NCI-H146 (cell line): ENCODE measurements at regions not wholly inside any gene's neighbourhood (a gene's known extent, or its start where the extent isn't known, plus 50 kb on each side); places are given as distances from the start of the nearest gene placed in this dataset.
"Not testable (repeated sequence)": the region's sequence is repeated elsewhere in the genome, so short reads cannot be mapped to it uniquely, and the experiment has no call there.

Experiments
- DNase-seq: peaks from one replicate; lab custom pipeline; 2025; lab: John Stamatoyannopoulos, UW

GRCh38 chr4:3880615-3881120 lies 114.5 kb downstream of the ADRA2C start:
- peak; percentile 39 for DNase-seq

GRCh38 chr4:3882316-3882885 lies 116.2 kb downstream of the ADRA2C start:
- DNase-seq, result not testable (repeated sequence)

DNA sequence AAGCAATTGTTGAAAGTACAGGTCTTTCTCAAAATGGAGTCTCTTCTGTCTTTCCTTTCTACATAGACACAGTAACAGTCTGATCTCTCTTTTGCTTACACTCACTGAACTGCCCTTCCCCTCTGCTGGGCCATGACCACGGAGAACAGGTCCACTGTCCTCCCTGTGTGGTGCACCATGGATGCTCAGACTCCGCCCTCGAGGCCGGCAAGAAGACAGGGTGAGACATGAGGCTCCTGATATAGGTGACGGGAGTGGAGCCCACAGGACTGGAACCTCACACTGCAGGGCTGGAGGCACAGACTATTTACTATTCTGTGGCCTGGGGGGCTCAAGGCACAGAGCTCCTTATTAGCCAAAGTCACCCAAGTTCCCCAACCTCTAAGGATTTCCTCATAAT lies 118.1 kb downstream of the ADRA2C start:
- not testable (repeated sequence) for DNase-seq

DNA sequence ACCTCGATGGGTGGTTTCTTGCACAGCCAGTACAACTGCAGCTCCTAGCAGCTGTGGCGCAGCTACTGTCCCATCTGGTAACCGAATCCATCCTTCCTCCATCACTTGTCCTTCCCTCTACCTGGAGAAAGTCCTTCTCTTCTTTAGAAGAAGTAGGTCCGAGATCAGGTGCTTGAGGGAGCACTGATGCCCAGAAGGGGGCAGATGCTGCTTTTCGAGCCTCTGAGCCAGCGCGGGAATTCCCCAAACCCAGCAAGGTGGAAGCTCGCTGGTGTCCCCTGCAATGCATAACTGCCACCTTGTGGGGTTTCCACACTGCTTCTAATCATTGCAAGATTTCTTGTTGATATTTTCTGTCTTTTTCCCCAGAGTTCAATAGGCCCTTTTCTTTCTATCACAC lies 127.4 kb downstream of the ADRA2C start:
- not testable (repeated sequence) for DNase-seq

DNA sequence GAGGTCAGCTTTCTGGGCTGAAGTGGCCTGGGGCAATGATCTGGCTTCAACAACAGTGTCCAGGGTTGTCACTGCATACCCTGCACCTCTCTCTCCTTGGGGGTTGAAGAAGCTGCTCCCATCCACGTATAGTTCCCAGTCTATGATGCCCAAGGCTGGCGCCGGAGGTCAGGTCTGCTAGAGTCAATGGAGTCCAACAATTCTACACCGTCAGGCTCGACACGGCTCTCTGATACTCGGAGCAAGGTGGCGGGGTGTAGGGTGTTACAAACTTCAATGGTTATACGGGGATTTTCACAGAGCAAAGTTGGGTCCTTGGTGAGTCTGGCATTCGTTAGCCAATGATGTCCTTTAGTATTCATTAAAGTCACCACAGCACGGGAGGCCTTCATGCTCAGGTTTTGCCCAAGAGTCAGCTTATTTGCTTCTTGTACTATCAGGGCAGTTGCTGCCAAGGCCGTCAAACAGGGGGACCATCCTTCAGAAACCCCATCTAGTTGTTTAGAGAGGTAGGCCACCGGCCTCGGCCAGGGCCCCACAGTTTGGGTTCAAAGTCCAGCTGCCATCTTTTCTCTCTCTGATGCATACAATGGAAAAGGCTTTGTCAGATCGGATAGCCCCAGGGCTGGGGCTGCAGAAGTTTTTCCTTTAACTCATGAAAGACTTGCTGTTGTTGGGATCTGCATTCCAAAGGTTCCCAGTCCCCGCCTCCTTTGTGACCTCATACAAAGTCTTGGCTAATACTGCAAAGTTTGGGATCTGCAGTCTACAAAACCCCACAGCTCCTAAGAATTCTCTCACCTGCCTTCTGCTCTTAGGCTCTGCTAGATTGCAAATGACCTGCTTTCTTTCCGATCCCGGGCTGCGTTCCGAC lies 128.1 kb downstream of the ADRA2C start:
- not testable (repeated sequence) for DNase-seq

- no peak for DNase-seq
These were observed 130.3 kb downstream of the ADRA2C start for GRCh38 chr4:3896441-3896840.

DNA sequence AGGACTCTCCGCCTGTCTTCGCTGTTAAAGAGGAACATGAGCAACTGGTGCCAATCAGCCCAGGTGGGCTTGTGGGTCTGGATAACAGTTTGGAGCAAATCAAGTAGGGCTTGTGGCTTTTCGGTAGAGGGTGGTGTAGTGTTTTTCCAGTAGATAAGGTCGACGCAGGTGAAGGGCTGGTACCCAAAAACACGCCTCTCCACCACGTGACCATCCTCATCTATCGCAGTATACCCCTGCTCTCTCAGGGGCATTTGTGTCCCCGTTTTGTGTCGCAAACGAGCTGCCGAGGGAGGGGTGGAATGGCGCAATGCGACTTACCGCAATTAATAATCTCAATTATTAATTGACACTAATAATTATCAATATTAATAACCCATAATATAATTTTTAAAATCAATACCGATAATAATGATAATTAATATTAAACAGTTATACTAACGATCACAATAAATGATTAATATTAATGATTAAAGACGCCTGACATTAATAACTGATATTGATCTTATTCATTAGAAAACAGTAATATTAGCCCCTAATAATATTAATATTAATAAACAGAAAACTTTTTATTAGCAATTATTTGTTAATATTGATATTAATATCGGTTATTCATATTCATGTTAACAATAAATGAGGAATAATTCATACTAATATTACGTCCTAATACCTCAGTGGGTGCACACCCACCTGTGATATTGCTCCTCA lies 130.8 kb downstream of the ADRA2C start:
- DNase-seq, result not testable (repeated sequence)

- DNase-seq, result no peak
These were observed 131.9 kb downstream of the ADRA2C start for GRCh38 chr4:3898098-3898497.

DNA sequence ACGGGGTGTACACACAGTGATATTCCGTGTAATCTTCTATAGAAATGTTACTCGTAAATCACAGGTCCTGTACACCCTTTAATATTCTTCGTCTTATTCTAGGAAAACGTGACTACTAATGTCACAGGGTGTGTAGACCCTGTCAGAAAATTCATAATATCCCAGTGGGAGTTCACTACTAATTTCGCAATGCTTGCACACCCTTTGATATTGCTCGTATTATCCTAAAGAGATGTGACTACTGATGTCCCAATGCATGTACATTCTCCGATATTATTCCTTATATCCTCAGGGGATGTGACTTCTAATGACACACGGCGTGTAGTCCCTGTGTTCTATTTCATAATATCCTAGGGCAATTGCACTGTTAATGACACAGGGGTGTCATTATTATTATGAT lies 132.7 kb downstream of the ADRA2C start:
- not testable (repeated sequence) for DNase-seq

- not testable (repeated sequence) for DNase-seq
These were observed 138.2 kb downstream of the ADRA2C start for GRCh38 chr4:3904264-3904955.

DNA sequence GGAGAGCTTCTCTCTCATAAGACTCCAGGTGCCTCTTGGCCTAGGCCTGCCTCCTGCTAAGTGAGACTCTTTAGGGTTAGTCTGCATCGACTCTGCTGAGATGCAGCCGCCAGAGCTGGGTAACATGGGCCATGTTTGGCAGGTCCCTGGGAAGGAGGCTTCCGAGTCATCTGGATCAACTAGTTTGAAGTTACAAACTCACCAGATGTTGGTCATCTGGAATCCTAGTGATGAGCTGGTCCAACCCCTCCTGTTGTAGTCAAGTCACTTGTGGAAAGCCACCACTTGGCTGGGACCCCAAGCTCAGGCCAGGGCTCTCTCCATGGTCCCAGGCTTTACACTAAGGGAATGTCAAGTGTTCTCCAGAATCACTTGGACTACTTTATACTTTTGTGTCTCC lies 143.4 kb downstream of the ADRA2C start:
- not testable (repeated sequence) for DNase-seq

DNA sequence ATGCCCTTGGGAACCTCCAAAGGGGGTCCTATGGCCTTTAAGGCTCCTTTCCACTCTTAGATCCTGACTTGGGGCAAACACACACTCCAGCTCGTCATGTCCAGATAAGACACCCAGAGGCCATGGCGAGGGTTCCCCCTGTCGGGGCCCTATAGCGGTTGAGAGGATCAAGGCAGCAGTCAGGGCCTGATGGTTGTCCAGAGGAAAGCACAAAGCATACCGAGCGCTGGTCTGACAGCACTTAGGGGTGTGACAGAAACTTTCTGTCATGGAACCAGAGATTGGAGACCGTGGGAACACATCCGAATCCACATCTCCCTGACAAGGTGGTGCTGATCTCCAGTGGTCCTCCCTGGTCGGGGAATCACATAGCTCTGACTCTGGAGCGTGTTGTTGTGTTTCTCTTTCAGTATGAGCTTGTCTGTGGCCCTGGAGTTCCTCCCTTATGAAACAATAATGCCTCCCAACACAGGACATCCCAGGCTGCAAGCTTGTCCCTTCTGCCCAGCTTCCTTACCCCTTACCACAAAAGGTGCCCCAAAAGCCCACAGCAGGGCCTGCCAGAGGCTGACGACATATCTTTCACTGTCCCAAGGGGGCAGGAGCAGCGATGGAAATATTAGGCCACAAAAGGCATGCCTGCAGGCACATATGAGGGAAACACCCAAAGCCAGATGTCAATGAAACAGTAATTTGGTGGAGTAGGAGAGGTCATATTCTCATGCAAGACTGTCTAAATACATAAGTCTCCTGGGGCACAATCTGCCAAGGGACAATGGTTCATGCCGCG lies 144.2 kb downstream of the ADRA2C start:
- not testable (repeated sequence) for DNase-seq

DNA sequence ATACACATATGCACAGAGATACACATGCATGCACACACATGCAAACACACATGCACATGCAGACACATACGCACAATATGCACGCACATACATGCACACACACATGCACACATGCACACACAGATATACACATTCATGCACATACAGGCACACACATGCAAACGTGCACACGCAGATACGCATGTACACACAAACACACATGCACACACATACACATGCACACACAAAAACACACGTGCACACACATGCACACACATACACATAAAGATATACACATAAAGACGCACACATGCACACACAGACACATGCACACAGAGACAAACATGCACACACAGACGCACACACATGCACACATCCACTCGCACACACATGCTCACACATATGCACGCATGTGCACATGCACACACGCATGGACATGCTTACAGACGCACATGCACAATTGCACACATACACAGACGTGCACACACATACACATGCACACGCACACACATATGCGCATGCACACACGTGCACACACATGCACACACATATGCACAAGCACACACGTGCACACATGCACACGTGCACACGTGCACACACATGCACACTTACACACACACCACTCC lies 145.2 kb downstream of the ADRA2C start:
- DNase-seq, result no peak

GRCh38 chr4:3914511-3914910 lies 148.3 kb downstream of the ADRA2C start:
- not testable (repeated sequence) for DNase-seq

- not testable (repeated sequence) for DNase-seq
These were observed 153.3 kb downstream of the ADRA2C start for GRCh38 chr4:3919509-3919908.

DNA sequence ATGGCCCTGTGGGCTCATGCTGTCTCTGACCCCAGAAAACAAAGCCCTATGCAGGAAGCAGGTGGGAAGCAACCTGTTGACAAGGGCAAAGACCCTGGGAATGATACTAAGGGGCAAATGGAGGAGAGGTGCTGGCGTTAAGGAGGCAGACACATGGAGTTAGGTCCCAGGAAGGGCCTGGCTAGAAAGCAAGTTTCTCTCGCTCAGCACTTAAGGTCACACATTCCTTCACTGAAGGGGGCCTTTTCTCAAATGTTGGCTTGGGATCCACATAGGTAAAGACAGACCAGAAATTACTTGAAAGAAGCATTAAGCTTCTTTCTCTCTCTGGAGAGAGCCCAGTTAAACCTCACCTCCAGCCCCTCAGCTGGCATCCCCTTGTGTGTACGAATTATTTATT lies 155.7 kb downstream of the ADRA2C start:
- not testable (repeated sequence) for DNase-seq

- DNase-seq, result not testable (repeated sequence)
These were observed 159.7 kb downstream of the ADRA2C start for GRCh38 chr4:3925841-3926240.

- DNase-seq, result not testable (repeated sequence)
These were observed 160.1 kb downstream of the ADRA2C start for GRCh38 chr4:3926271-3926670.

- DNase-seq, result not testable (repeated sequence)
These were observed 161.0 kb downstream of the ADRA2C start for GRCh38 chr4:3926969-3927755.

DNA sequence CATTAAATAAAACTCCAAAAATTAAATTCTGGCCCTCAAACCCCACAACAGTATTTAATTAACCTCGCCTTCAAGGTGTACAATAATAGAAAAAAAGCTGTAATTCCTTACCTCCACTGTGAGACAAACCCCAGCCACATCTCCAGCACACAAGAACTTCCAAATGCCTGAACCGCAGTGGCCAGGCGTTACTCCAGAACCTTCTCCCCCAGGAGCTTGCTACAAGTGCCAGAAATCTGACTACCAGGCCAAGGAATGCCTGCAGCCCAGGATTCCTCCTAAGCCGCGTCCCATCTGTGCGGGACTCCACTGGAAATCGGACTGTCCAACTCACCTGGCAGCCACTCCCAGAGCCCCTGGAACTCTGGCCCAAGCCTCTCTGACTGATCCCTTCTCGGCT lies 163.2 kb downstream of the ADRA2C start:
- not testable (repeated sequence) for DNase-seq
